ENCODE measurements at regions not wholly inside any gene's neighbourhood (a gene's known extent, or its start where the extent isn't known, plus 50 kb on each side); places are given as distances from the start of the nearest gene placed in this dataset.

DNA sequence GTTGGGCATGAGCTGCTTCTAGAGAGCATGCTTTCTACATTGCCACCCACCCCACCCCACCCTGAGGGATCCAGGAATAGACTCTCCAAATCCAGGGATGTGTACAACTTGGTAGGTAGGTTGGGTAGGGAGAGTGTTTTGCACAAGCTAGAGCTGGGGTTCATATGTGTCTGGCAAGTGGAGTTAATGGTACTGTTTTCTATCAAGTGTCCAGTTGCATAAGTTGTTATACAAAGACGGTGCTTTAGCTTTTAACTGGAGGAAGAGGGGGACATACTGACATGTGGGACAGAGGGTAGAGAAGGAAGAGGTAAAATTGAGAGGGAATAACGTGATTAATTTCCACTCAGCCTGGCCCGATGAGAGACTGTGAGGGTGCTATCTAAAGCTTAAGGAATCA, 51.0 kb upstream of the TNC start:
- H3K4me3 ChIP-seq (ENCODE audit: low read depth, low read length), result no peak overlapping the region
- DNase-seq (ENCODE audit: low read depth), result no peak
- TF ChIP-seq CTCF (IDR thresholded peaks at IDR 0.05; ENCODE audit: insufficient read depth, low read depth, low read length), result no peak

DNA sequence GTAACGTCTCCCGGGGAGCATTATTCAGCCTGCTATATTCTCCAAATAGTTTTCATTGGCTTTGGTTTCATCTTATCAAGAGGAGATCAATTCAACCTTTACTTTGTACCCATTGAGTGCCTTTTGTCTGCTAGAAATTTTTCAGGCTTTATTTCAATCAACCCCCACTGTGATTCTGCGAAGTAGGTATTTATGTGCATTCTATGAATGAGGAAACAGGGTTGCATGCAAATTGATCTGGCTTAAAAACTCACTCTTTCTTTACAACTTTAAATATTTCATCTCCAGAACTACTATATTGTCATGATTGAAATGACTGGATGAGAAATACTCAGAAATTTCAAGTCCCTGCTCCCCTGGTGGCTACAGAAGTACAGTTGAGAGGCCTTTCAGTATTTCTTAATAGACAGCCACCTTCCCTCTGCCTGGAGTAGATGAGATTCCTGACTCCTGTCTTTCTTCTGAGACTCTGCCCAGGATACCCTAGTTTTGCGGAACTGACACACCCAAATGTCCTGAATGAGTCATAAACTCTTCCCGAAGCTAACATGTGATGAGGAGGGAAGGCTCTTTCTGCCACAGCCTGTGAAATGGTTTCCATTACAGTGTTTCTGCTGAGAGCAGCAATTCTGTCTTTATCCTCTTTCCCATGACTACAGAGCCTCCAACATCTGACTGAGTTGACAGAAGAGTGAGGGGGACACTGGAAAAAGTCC, 52.6 kb upstream of the TNC start:
- H3K4me3 ChIP-seq (ENCODE audit: low read depth, low read length), result no peak overlapping the region
- DNase-seq (ENCODE audit: low read depth), result peak; percentile 56
- no peak for TF ChIP-seq CTCF (IDR thresholded peaks at IDR 0.05; ENCODE audit: insufficient read depth, low read depth, low read length)

DNA sequence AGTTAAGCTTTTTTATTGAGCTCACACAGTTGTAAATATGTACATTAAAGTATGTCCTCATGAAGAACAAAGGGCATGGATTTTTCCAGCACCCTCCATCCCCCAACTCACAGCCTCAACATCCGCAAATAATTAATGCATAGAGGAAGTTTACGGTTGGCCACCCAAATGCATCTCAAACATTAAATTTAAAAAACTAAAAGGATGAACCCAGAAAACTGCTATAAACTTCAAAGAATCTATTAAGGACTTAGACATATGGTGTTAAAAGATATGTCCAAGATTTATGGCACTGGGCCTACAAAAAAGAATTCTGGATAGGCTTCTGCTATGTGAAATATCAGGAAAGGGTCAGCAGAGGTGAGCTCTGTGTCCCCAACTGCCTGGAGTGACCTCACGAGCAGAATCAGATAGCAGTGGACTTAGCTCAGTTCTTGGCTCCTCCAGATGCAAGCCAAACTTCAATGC, 54.0 kb upstream of the TNC start:
- no peak for DNase-seq (ENCODE audit: low read depth)
- no peak for TF ChIP-seq CTCF (IDR thresholded peaks at IDR 0.05; ENCODE audit: insufficient read depth, low read depth, low read length)
- no peak overlapping the region for H3K4me3 ChIP-seq (ENCODE audit: low read depth, low read length)

- no peak for TF ChIP-seq CTCF (IDR thresholded peaks at IDR 0.05; ENCODE audit: insufficient read depth, low read depth, low read length)
- H3K4me3 ChIP-seq (ENCODE audit: low read depth, low read length), result no peak overlapping the region
- DNase-seq (ENCODE audit: low read depth), result no peak
These were observed 64.3 kb upstream of the TNC start for GRCh38 chr9:115182264-115182663.

- DNase-seq (ENCODE audit: low read depth), result no peak
- TF ChIP-seq CTCF (IDR thresholded peaks at IDR 0.05; ENCODE audit: insufficient read depth, low read depth, low read length), result no peak
- H3K4me3 ChIP-seq (ENCODE audit: low read depth, low read length), result no peak overlapping the region
These were observed 65.5 kb upstream of the TNC start for GRCh38 chr9:115183436-115183835.

GRCh38 chr9:115189686-115190085, 71.7 kb upstream of the TNC start:
- no peak for DNase-seq (ENCODE audit: low read depth)

More at GRCh38 chr9:115189686-115190085, 71.7 kb upstream of the TNC start:
- H3K4me3 ChIP-seq (ENCODE audit: low read depth, low read length), result no peak overlapping the region
- TF ChIP-seq CTCF (IDR thresholded peaks at IDR 0.05; ENCODE audit: insufficient read depth, low read depth, low read length), result no peak
